HuH-7 (cell line): ENCODE measurements at regions not wholly inside any gene's neighbourhood (a gene's known extent, or its start where the extent isn't known, plus 50 kb on each side); places are given as distances from the start of the nearest gene placed in this dataset.

Experiments
- DNase-seq: peaks from one replicate; pipeline ENCODE4 v3.0.0; 2011; ENCODE audit warnings: low spot score

- no peak for DNase-seq
These were observed 576.5 kb upstream of the VSTM2A start for GRCh38 chr7:53965716-53966115.

DNA sequence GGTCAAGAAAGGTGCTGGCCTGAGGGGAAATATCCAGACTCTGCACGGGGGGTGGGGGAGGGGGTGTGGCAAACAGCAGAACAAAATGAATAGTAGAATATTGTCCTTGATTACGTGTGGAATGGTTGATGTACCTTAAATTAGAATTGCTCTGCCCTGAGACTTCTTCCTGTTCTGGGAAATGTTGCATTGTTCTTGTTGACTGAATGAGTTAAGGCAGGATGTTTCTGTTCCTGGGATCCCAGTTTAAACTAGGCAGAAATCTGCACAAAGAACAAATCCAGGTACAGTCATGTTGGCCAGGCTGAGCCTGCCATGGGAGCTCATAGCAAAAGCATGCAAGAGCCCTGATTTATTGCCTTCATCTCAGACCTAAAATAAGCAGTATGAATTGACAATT is 558.7 kb upstream of the VSTM2A start:
- DNase-seq: no peak

DNA sequence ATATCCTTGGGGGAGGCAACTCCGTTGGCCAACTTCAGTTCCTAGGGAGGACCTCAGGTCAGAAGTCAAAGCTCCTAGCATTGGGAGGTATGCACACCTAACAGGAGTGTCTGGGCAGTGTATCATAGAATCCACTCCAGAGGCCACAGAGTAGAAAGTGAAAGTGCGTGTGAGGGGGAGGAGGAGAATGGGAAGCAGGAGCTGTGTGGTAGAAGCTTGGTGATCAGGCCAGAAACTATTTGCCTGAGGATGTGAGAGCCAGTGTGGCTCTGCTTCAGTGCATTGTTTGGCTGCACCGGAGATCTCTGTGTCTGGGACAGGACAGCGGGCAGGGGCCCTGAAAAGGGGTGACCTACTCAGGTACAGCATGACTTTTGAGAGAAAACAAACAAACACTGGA is 557.4 kb upstream of the VSTM2A start:
- no peak for DNase-seq

- no peak for DNase-seq
These were observed 553.8 kb upstream of the VSTM2A start for GRCh38 chr7:53988376-53988775.

DNA sequence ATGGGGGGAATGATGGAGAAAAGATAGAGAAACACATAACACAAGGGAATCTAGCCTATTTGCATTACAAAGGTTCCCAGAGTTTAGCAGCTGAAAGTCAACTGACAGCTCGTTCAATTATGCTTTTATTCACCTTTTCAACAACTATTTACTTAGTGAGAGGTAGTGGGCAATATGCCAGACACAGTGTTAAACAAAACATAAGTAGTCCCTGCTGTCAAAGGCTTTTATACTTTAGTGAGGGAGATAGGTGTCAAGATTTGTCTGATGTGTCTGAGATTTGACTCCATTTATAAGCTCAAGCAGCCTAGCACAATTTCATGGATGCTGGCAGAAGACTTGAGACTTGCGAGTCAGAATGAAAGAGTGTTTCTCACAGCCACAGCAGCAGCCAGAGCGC is 549.0 kb upstream of the VSTM2A start:
- no peak for DNase-seq

- no peak for DNase-seq
These were observed 545.3 kb upstream of the VSTM2A start for GRCh38 chr7:53996876-53997275.

GRCh38 chr7:54014765-54015164 is 527.4 kb upstream of the VSTM2A start:
- no peak for DNase-seq

- DNase-seq: no peak
These were observed 526.9 kb upstream of the VSTM2A start for GRCh38 chr7:54015251-54015650.

- no peak for DNase-seq
These were observed 504.3 kb upstream of the VSTM2A start for GRCh38 chr7:54037873-54038272.

DNA sequence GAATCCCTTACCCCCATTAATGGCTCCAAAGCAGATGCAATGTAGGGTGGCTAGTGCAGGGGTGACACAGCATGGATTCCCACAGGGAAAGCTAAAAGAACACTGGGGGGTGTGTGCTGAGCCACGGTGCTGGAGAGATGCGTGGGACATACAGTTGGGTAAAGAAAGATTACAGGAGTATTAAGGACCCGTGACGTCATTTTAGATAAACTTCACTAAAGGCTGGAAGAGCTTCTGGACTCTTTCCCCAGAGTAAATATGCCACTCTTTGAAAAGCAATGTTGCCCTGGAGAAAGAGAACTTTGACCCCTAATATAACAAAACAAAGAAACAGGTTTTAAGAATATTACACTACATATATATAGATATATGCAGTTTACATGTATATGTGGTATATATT is 481.5 kb upstream of the VSTM2A start:
- DNase-seq: no peak

- no peak for DNase-seq
These were observed 475.5 kb upstream of the VSTM2A start for GRCh38 chr7:54066643-54067042.

DNA sequence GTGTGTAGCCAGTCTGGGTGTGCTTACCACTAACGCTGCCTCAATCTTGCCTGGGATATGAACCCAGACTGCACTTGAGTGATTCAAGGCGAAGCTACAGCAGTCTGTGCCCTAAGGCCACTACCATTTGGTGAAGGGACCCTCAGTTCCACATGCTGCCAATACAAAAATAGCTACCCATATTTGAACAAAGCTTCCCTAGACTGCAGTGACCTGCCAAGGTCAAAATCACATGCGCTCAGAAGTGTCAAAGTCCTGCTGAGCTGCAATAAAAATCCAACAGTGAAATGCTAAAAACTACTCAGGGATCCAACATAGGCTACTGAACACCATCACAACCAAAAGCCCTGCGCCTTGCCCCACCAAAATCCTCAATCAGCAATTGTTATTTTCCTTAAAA is 472.3 kb upstream of the VSTM2A start:
- no peak for DNase-seq

DNA sequence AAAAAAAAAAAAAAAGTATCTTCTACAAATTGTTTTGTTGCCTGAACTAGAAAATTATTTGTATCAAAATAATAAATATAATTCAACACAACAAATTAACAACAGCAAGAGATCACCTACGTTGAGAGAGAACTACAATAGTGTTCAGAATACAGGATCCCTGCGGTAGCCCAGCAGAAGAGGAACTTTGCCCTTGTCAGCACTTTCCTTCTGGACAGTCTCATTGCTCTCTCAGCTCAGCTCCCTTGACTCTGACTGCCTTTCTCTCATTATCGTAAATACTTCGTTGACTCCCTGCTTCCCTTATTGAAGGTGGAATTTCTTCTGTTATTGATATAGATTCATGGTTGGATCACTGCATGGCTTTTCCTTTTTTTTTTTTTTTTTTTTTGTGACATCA is 469.5 kb upstream of the VSTM2A start:
- DNase-seq: no peak

GRCh38 chr7:54076616-54077015 is 465.6 kb upstream of the VSTM2A start:
- DNase-seq: no peak

- no peak for DNase-seq
These were observed 461.6 kb upstream of the VSTM2A start for GRCh38 chr7:54080525-54080924.

- DNase-seq: no peak
These were observed 461.2 kb upstream of the VSTM2A start for GRCh38 chr7:54080971-54081370.

- no peak for DNase-seq
These were observed 457.8 kb upstream of the VSTM2A start for GRCh38 chr7:54084340-54084739.

GRCh38 chr7:54090652-54091213 is 451.4 kb upstream of the VSTM2A start:
- DNase-seq: no peak

GRCh38 chr7:54091322-54091721 is 450.9 kb upstream of the VSTM2A start:
- no peak for DNase-seq

- DNase-seq: no peak
These were observed 444.3 kb upstream of the VSTM2A start for GRCh38 chr7:54097886-54098285.

DNA sequence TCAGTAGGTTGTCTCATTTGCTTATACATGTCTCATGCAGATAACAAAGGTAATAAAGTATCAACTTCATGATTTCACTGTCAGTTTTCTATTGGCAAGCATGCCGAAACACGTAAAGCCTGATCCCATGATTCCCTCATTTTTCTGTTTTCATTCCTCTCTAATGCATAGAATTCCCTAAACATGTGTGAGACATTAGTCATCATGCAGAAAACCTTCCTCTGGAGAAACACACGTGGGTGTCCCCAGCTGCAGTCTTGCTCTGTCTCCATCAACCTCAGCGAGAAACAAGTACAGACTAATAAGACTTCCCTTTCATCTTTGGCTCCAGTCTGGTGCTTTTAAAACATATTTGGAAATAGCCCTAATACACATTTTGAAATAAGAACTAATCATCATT is 432.7 kb upstream of the VSTM2A start:
- no peak for DNase-seq

GRCh38 chr7:54111814-54112511 is 430.2 kb upstream of the VSTM2A start:
- no peak for DNase-seq

DNA sequence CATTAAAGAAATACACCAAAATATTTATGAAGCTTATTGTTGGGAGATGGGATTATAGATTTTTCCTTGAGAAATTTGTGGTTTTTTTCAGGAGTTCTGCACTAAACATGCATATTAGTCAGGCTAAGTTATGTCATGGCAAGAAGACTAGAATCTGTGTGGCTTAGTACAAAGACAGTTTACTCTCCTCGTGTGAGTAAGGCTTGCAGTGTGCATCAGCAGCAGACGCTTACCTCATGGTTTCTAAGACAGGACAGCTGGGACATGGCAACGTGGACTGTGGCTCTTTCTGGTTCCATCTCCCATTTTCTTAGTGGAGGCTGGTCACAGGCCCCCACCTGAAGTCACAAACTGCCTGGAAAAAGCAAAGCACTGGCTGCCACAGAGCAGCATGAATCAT is 429.6 kb upstream of the VSTM2A start:
- DNase-seq: no peak

DNA sequence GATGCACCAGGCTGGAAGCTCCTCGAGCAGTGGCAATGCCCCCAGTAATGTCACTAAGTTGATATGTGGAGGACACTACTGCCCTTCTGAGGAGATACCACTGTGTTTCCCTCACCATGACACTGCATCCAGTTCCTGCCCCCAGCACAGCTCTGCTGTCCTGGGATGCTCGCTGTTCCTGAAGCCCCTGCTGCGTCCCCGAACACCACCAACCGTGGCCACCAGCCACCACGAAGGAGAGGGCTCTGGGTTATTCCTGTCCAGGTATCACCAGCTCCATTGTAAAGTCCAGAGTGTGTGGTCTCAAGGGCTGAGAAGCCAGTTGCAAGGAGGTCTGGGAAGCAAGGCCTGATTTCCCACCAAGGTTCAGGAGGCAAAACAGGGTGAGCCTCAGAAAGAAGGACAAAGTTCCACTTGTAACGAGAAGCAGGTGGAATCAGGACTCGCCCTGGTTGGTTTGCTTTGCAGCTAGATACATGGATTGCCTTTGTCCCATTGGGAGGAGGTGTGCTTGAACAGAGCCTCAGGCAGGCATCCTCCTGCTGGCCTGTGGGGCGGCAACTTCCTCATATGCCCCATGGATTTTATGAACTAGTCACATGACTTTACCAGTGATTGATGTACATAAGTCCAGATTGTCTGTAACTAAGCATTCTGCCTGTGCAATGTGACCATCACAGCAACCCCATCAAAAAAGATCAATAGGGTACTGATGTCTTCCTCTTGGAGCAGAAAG is 427.0 kb upstream of the VSTM2A start:
- DNase-seq: no peak
